ENCODE measurements at regions not wholly inside any gene's neighbourhood (a gene's known extent, or its start where the extent isn't known, plus 50 kb on each side); places are given as distances from the start of the nearest gene placed in this dataset.

- Histone ChIP-seq H3K27ac (no peak overlapping the region), H3K36me3 (no peaks in the 10 kb centered on the region), H3K4me3 (ENCODE audit: low read depth, low read length) (no peak overlapping the region), H3K9me3 (ENCODE audit: severe bottlenecking) (peaks cover 6% of the 10 kb centered on the region), H3K27me3 (ENCODE audit: insufficient read depth, low read depth, severe bottlenecking) (no peaks in the 10 kb centered on the region)
- TF ChIP-seq CTCF (IDR thresholded peaks at IDR 0.05; ENCODE audit: low read depth, low read length), result no peak
- no peak for DNase-seq
These were observed 736.1 kb downstream of the HDGFL1 start for GRCh38 chr6:23305325-23305943.

DNA sequence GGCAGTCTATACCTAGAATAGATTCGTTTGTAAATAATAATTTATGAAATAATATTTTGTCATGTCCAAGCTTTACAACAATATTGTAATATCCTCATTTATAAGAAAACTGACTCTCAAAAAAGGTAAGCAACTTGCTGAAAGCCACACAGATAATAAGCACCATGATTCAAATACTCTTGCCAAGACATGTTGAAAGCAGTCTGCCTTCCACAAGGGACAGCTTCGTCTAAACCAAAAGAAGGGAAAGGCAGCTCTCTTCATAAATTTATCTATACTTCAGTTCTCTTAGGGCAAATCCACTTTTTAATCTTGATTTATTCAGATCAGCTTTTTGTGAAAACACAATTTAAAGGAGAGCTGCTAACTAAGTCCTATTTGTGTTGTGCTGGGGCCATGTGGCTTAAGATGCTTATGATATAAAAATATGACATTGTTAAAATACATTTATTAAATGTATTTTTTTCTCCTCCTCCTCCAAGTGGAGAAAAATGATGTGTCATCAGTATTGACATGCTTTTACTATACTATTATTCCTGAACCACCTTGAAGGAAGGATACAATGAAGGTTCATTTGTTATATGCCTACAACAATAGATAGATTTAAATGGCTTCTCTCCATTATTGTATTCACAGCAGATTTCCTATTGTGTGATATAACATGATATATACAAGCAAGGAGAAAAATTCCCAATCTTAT is 737.0 kb downstream of the HDGFL1 start:
- DNase-seq, result no peak
- no peaks in the 10 kb centered on the region for H3K9me3 ChIP-seq (ENCODE audit: severe bottlenecking)
- H3K36me3 ChIP-seq, result no peaks in the 10 kb centered on the region
- no peak overlapping the region for H3K27ac ChIP-seq
- no peak overlapping the region for H3K4me3 ChIP-seq (ENCODE audit: low read depth, low read length)
- H3K27me3 ChIP-seq (ENCODE audit: insufficient read depth, low read depth, severe bottlenecking), result no peaks in the 10 kb centered on the region
- TF ChIP-seq CTCF (IDR thresholded peaks at IDR 0.05; ENCODE audit: low read depth, low read length), result no peak

- DNase-seq, result no peak
- TF ChIP-seq CTCF (IDR thresholded peaks at IDR 0.05; ENCODE audit: low read depth, low read length), result no peak
These were observed 738.1 kb downstream of the HDGFL1 start for GRCh38 chr6:23307516-23307915.

DNA sequence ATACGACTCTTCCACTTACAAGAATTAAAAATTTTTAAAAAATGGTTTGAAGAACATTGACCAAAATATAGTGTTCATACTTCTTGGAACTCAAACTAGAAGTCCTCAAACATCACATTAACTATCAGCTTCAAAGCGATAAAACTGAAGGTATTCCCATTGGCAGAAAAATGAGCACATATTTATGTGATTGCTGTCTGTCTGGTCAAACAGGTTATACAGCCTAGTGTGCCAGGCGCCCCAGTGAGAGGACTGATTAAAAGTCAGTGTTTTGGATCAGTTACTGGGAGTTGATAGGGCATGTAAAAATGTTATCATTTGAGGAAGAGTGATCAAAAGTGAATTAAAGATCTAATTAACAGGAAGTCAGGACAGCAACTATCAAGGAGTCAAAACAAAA is 738.8 kb downstream of the HDGFL1 start:
- no peak for TF ChIP-seq CTCF (IDR thresholded peaks at IDR 0.05; ENCODE audit: low read depth, low read length)
- no peak overlapping the region for H3K27ac ChIP-seq
- no peak overlapping the region for H3K4me3 ChIP-seq (ENCODE audit: low read depth, low read length)
- no peaks in the 10 kb centered on the region for H3K36me3 ChIP-seq
- no peaks in the 10 kb centered on the region for H3K27me3 ChIP-seq (ENCODE audit: insufficient read depth, low read depth, severe bottlenecking)
- no peaks in the 10 kb centered on the region for H3K9me3 ChIP-seq (ENCODE audit: severe bottlenecking)
- no peak for DNase-seq

More at GRCh38 chr6:23307516-23307915, 738.1 kb downstream of the HDGFL1 start:
- Histone ChIP-seq H3K27me3 (ENCODE audit: insufficient read depth, low read depth, severe bottlenecking) (no peaks in the 10 kb centered on the region), H3K4me3 (ENCODE audit: low read depth, low read length) (no peak overlapping the region), H3K36me3 (no peaks in the 10 kb centered on the region), H3K9me3 (ENCODE audit: severe bottlenecking) (no peaks in the 10 kb centered on the region), H3K27ac (no peak overlapping the region)

GRCh38 chr6:23311211-23311610 is 741.8 kb downstream of the HDGFL1 start:
- no peak for DNase-seq
- no peak overlapping the region for H3K4me3 ChIP-seq (ENCODE audit: low read depth, low read length)
- no peaks in the 10 kb centered on the region for H3K27me3 ChIP-seq (ENCODE audit: insufficient read depth, low read depth, severe bottlenecking)
- no peaks in the 10 kb centered on the region for H3K36me3 ChIP-seq
- H3K9me3 ChIP-seq (ENCODE audit: severe bottlenecking), result no peaks in the 10 kb centered on the region
- TF ChIP-seq CTCF (IDR thresholded peaks at IDR 0.05; ENCODE audit: low read depth, low read length), result no peak
- H3K27ac ChIP-seq, result no peak overlapping the region
